Cardiac fibroblast (primary cell): ENCODE measurements at regions not wholly inside any gene's neighbourhood (a gene's known extent, or its start where the extent isn't known, plus 50 kb on each side); places are given as distances from the start of the nearest gene placed in this dataset.

Experiments
- DNase-seq, 2 donors: peaks; one replicate each; pipeline versions ENCODE4 v3.0.0 to v3.0.0-alpha.2; 2010; ENCODE audit warnings: low read depth in 2 of 2
- H3K4me3 ChIP-seq, 2 donors: replicated peaks in 1 of 2; 1 replicate in 1 of 2; 2 replicates in 1 of 2; pipeline ENCODE4 v1.5.1; 2011; ENCODE audit warnings: low read depth in 2 of 2, low read length in 2 of 2, mild to moderate bottlenecking in 2 of 2, moderate library complexity in 1 of 2
- CTCF ChIP-seq: IDR thresholded peaks from one replicate; pipeline ENCODE4 v1.5.1; 2011; ENCODE audit warnings: low read depth, mild to moderate bottlenecking, low read length, inconsistent platforms

DNA sequence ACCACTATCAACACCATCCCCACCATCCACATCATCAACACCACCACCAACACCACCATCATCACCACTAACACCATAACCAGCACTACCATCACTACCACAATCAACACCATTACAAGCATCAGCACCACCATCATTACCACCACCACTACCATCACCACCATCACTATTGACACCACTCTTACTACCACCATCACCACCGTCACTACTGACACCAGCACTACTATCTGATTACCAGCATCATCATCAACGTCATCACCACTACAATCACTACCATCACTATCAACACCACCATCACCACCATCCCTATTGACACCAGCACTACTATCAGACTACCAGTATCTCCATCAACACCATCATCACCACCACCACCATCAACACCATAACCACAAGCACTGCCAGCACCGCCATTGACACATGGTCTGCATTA, 106.1 kb upstream of the RUNX3 start:
- no peak overlapping the region for H3K4me3 ChIP-seq
- no peak for TF ChIP-seq CTCF
- no peak for DNase-seq

DNA sequence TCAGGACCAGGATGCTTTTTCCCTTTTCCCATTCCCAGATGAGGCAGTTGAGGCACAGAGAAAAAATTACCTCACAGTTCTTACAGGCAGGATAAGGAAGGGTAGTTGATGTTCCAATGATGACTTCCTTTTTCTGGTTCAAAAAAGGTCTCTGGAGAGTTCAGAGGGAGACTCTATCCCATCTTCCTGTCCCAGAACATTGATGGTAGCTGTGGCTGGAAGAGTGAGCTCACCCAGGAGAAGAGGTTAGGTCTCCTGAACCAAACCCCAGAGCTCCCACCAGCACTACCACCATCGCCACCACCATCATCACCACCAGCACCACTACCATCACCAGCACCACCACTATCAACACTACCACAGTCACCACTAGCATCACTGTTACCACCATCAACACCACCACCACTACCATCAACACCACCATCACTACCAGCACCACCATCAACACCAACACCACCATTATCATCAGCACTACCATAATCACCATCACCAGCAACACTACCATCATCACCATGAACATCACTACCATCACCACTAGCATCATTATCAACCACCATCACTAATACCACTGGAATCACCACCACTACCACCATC, 105.5 kb upstream of the RUNX3 start:
- DNase-seq: no peak
- H3K4me3 ChIP-seq: no peak overlapping the region
- TF ChIP-seq CTCF: no peak

GRCh38 chr1:25034736-25035522, 104.9 kb upstream of the RUNX3 start:
- H3K4me3 ChIP-seq: no peak overlapping the region
- DNase-seq: no peak
- TF ChIP-seq CTCF: no peak

- H3K4me3 ChIP-seq: no peak overlapping the region
These were observed 104.0 kb upstream of the RUNX3 start for GRCh38 chr1:25033828-25034705.

GRCh38 chr1:25033030-25033827, 103.2 kb upstream of the RUNX3 start:
- DNase-seq: no peak
- no peak overlapping the region for H3K4me3 ChIP-seq
- TF ChIP-seq CTCF: no peak

More at GRCh38 chr1:25033828-25034705, 104.0 kb upstream of the RUNX3 start:
- no peak for TF ChIP-seq CTCF
- DNase-seq: no peak
